Hippocampal formation (tissue), 2 donors: ENCODE measurements at regions not wholly inside any gene's neighbourhood (a gene's known extent, or its start where the extent isn't known, plus 50 kb on each side); places are given as distances from the start of the nearest gene placed in this dataset.

Experiments
- DNase-seq, 2 donors: peaks; one replicate each; lab custom pipeline; 2025; lab: John Stamatoyannopoulos, UW

- DNase-seq: no peak
These were observed 269.9 kb downstream of the MTRR start for GRCh38 chr5:8138884-8139283.

- DNase-seq: no peak
These were observed 281.8 kb downstream of the MTRR start for GRCh38 chr5:8150791-8151190.

GRCh38 chr5:8156706-8157105 is 287.8 kb downstream of the MTRR start:
- DNase-seq: no peak

- no peak for DNase-seq
These were observed 288.4 kb downstream of the MTRR start for GRCh38 chr5:8157320-8157822.

- no peak for DNase-seq
These were observed 307.2 kb downstream of the MTRR start for GRCh38 chr5:8176101-8176693.

- DNase-seq: no peak
These were observed 315.6 kb downstream of the MTRR start for GRCh38 chr5:8184455-8185063.

GRCh38 chr5:8185852-8186251 is 316.9 kb downstream of the MTRR start:
- DNase-seq: no peak

GRCh38 chr5:8188874-8189565 is 320.1 kb downstream of the MTRR start:
- no peak for DNase-seq

GRCh38 chr5:8192840-8193239 is 323.9 kb downstream of the MTRR start:
- no peak for DNase-seq

GRCh38 chr5:8196061-8196460 is 327.1 kb downstream of the MTRR start:
- DNase-seq: no peak

- no peak for DNase-seq
These were observed 339.4 kb downstream of the MTRR start for GRCh38 chr5:8208307-8208706.

GRCh38 chr5:8209500-8209899 is 340.6 kb downstream of the MTRR start:
- DNase-seq: no peak

GRCh38 chr5:8213701-8214240 is 344.8 kb downstream of the MTRR start:
- peak; percentile 7 to 12 for DNase-seq

GRCh38 chr5:8216921-8217320 is 348.0 kb downstream of the MTRR start:
- DNase-seq: no peak

GRCh38 chr5:8226148-8226547 is 357.2 kb downstream of the MTRR start:
- DNase-seq: no peak

- DNase-seq: no peak
These were observed 358.2 kb downstream of the MTRR start for GRCh38 chr5:8227112-8227511.

- DNase-seq: no peak
These were observed 360.6 kb downstream of the MTRR start for GRCh38 chr5:8229551-8229950.

- no peak for DNase-seq
These were observed 361.9 kb downstream of the MTRR start for GRCh38 chr5:8230868-8231267.

GRCh38 chr5:8233479-8233878 is 364.5 kb downstream of the MTRR start:
- DNase-seq: no peak

- no peak for DNase-seq
These were observed 365.3 kb downstream of the MTRR start for GRCh38 chr5:8234179-8234770.

- no peak for DNase-seq
These were observed 369.1 kb downstream of the MTRR start for GRCh38 chr5:8238080-8238479.

- no peak for DNase-seq
These were observed 370.2 kb downstream of the MTRR start for GRCh38 chr5:8239198-8239597.

GRCh38 chr5:8239646-8240045 is 370.7 kb downstream of the MTRR start:
- no peak for DNase-seq
